Adrenal gland (tissue), 9 donors: ENCODE measurements at regions not wholly inside any gene's neighbourhood (a gene's known extent, or its start where the extent isn't known, plus 50 kb on each side); places are given as distances from the start of the nearest gene placed in this dataset.

ENCODE experiments used
- DNase-seq, 7 donors: peaks; one replicate each; pipeline ENCODE4 v3.0.0-alpha.2; 2019 to 2020
- H3K27ac ChIP-seq, 5 donors: fragments of 200-600 bp; sonication (generic) in 4 of 5; 1 replicate in 3 of 5; 2 replicates in 2 of 5; pipeline versions ENCODE4 v1.5.1 to v1.8.0; 2016 to 2020; ENCODE audit warnings: mild to moderate bottlenecking in 1 of 5
- H3K27me3 ChIP-seq: fragments of 200-600 bp; 2 replicates; pipeline ENCODE4 v1.8.0; 2021
- H3K36me3 ChIP-seq, 2 donors: fragments of 200-600 bp; replicated peaks in 1 of 2; 1 replicate in 1 of 2; 2 replicates in 1 of 2; pipeline versions ENCODE4 v1.5.1 to v1.8.0; 2018 to 2022
- H3K4me1 ChIP-seq, 2 donors: fragments of 200-600 bp; replicated peaks in 1 of 2; 1 replicate in 1 of 2; 2 replicates in 1 of 2; pipeline versions ENCODE4 v1.5.1 to v1.8.0; 2018 to 2021
- H3K4me3 ChIP-seq, 4 donors: fragments of 200-600 bp; sonication (generic) in 3 of 4; one replicate each; pipeline ENCODE4 v1.5.1; 2016 to 2018
- H3K9me3 ChIP-seq, 3 donors: fragments of 200-600 bp; sonication (generic) in 1 of 3; replicated peaks in 1 of 3; 1 replicate in 2 of 3; 2 replicates in 1 of 3; pipeline versions ENCODE4 v1.5.1 to v1.8.0; 2016 to 2021
- CTCF ChIP-seq, 6 experiments: fragments of 450-650 bp in 4 of 6; fragments of 200-600 bp in 2 of 6; sonication (generic) in 1 of 6; IDR thresholded peaks; 1 replicate in 5 of 6; 2 replicates in 1 of 6; pipeline versions ENCODE4 v1.5.1 to v1.8.0; 2016 to 2021; ENCODE audit warnings: antibody characterized with exemption in 6 of 6, mild to moderate bottlenecking in 2 of 6, moderate library complexity in 1 of 6
- POLR2A ChIP-seq, 2 donors: fragments of 450-650 bp; IDR thresholded peaks; one replicate each; pipeline ENCODE4 v1.6.1; 2017; ENCODE audit warnings: antibody characterized with exemption in 2 of 2, mild to moderate bottlenecking in 2 of 2, moderate library complexity in 1 of 2
- WGBS, 4 donors: extraction: QIAGEN DNeasy Blood & Tissue Kit in 2 of 4; methylation state at CpG; one replicate each; pipeline versions ENCODE4 v1.1.5 to v1.1.7; 2013 to 2017; 5-methylcytosine and 5-hydroxymethylcytosine counted together
- intact Hi-C, 2 donors: fragments of 100-400 bp; cut with DNase I; formaldehyde crosslinking; loops; one replicate each; pipeline versions ENCODE4 v1.14.1 to v1.15.0; 2022 to 2023
- donor health status: healthy with polysubstance abuse.
- donor health status: Bipolar disorder and iron deficiency.
- donor health status: DM: yes; HTN: yes; CAD: no.
- donor health status: DM: no; HTN: no; CAD: no.
- donor health status: DM: no; HTN: no; CAD: no.

DNA sequence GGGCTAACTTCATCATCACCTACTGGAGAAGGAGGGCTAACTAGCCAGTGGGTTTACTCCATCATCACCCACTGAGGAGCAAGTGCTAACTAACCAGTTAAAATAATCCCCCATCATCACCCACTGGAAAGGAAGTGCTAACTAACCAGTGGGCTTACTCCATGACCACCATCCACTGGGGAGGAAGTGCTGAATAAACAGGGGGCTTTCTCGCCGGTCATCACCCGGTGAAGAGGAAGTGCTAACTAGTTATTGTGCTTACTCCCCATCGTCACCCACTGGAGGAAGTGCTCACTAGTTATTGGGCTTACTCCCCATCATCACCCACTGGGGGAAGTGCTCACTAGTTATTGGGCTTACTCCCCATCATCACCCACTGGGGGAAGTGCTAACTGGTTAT, 124.4 kb upstream of the SALL3 start:
- Histone ChIP-seq H3K27ac (no peak overlapping the region), H3K9me3 (no peaks in the 10 kb centered on the region), H3K36me3 (no peaks in the 10 kb centered on the region), H3K4me3 (no peak overlapping the region), H3K27me3 (no peaks in the 10 kb centered on the region), H3K4me1 (no peaks in the 10 kb centered on the region)
- 56 to 77% (median 62%) methylated on average over 4 of the region's 4 CpGs for WGBS, 4 donors
- intact Hi-C loops, result no loop called here
- TF ChIP-seq CTCF (IDR thresholded peaks at IDR 0.05) (no peak), POLR2A (IDR thresholded peaks at IDR 0.05) (no peak)
- DNase-seq, result no peak

GRCh38 chr18:78856569-78857313, 122.9 kb upstream of the SALL3 start:
- TF ChIP-seq CTCF (IDR thresholded peaks at IDR 0.05), result no peak
- no peak for TF ChIP-seq POLR2A (IDR thresholded peaks at IDR 0.05)
- Histone ChIP-seq H3K27me3 (no peaks in the 10 kb centered on the region), H3K4me1 (no peaks in the 10 kb centered on the region), H3K36me3 (no peaks in the 10 kb centered on the region), H3K4me3 (no peak overlapping the region), H3K9me3 (no peaks in the 10 kb centered on the region), H3K27ac (no peak overlapping the region)
- no peak for DNase-seq
- intact Hi-C loops, result no loop called here
- WGBS, 4 donors, result 83 to 89% (median 86%) methylated on average over 38 to 50 of the region's 50 CpGs

DNA sequence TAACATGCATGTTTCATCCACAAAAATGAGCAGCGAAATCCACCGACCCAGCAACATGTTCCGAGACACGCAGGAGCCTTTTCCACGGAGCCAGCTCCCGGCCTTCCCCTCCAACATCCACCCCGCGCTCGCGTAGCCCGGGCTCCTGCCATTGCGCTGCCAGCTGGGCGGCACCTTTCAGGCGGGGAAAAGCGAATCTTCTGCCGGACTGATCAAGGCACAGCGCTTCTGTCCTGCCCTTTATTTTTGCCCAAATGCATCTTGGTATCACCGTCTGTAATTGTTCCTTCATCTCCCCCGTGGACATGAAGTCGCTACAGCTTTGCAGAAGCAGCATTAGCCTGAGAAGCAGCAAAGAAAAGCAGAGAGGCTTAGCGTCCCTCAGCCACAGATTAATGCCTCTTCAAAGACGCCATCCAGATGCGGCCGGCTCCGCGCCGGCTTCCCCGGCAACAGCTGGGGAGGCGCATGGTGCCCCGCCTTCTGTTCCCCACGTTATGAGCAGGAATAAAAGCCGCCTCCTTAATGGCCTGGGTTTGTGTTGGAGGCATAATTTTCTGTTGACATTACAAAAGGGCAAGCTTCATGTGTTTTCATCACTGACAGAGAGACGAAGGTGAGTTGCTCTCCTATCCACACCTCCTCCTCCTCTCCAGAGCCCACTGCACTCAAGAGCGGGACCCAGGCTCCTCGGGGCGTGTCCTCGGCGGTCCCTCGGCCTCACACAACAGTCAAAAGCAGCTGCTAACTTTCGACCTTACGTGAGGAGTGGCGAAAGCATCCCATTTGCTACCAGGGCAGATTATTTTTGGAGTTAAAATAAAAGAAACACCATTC, 122.1 kb upstream of the SALL3 start:
- H3K27me3 ChIP-seq, result no peaks in the 10 kb centered on the region
- H3K4me3 ChIP-seq, result no peak overlapping the region
- no peak overlapping the region for H3K27ac ChIP-seq
- TF ChIP-seq CTCF (IDR thresholded peaks at IDR 0.05), result no peak
- TF ChIP-seq POLR2A (IDR thresholded peaks at IDR 0.05), result no peak
- no peaks in the 10 kb centered on the region for H3K4me1 ChIP-seq
- no peaks in the 10 kb centered on the region for H3K9me3 ChIP-seq
- H3K36me3 ChIP-seq, result no peaks in the 10 kb centered on the region
- DNase-seq, result no peak
- intact Hi-C loops, result no loop called here
- 58 to 76% (median 67%) methylated on average over 37 to 42 of the region's 42 CpGs for WGBS, 4 donors

GRCh38 chr18:78859686-78860085, 119.9 kb upstream of the SALL3 start:
- DNase-seq, result no peak
- Histone ChIP-seq H3K9me3 (no peaks in the 10 kb centered on the region), H3K4me3 (no peak overlapping the region), H3K27me3 (no peaks in the 10 kb centered on the region), H3K4me1 (no peaks in the 10 kb centered on the region), H3K27ac (no peak overlapping the region), H3K36me3 (no peaks in the 10 kb centered on the region)
- WGBS, 4 donors, result 72 to 83% (median 78%) methylated on average over 11 of the region's 11 CpGs
- TF ChIP-seq POLR2A (IDR thresholded peaks at IDR 0.05) (no peak), CTCF (IDR thresholded peaks at IDR 0.05) (no peak)
- intact Hi-C loops, result no loop called here
